Immature natural killer cell (primary cell): ENCODE measurements at regions not wholly inside any gene's neighbourhood (a gene's known extent, or its start where the extent isn't known, plus 50 kb on each side); places are given as distances from the start of the nearest gene placed in this dataset.

Source experiments
- DNase-seq, 3 donors: peaks; one replicate each; pipeline ENCODE4 v3.0.0; 2022; ENCODE audit warnings: mixed read lengths in 1 of 3
- H3K27ac Mint-ChIP-seq, 6 donors: one replicate each; pipeline ENCODE4 v1.8.0; 2020; ENCODE audit warnings: mixed read lengths in 6 of 6, mild to moderate bottlenecking in 5 of 6, inconsistent platforms in 4 of 6, moderate library complexity in 3 of 6
- H3K27me3 Mint-ChIP-seq, 3 donors: one replicate each; pipeline ENCODE4 v1.8.0; 2020 to 2021; ENCODE audit warnings: low read depth in 3 of 3, mild to moderate bottlenecking in 3 of 3, mixed read lengths in 3 of 3, moderate library complexity in 3 of 3, inconsistent platforms in 1 of 3
- H3K36me3 Mint-ChIP-seq, 3 donors: one replicate each; pipeline ENCODE4 v1.8.0; 2020; ENCODE audit warnings: mixed read lengths in 3 of 3, inconsistent platforms in 2 of 3, mild to moderate bottlenecking in 2 of 3
- H3K4me1 Mint-ChIP-seq, 2 donors: one replicate each; pipeline ENCODE4 v1.8.0; 2020; ENCODE audit warnings: inconsistent platforms in 2 of 2, mild to moderate bottlenecking in 2 of 2, mixed read lengths in 2 of 2, moderate library complexity in 1 of 2
- H3K4me3 Mint-ChIP-seq, 5 donors: one replicate each; pipeline ENCODE4 v1.8.0; 2020; ENCODE audit warnings: mild to moderate bottlenecking in 5 of 5, mixed read lengths in 5 of 5, inconsistent platforms in 3 of 5, moderate library complexity in 3 of 5
- H3K9me3 Mint-ChIP-seq, 6 donors: one replicate each; pipeline ENCODE4 v1.8.0; 2020; ENCODE audit warnings: mild to moderate bottlenecking in 6 of 6, mixed read lengths in 6 of 6, inconsistent platforms in 4 of 6, moderate library complexity in 3 of 6

GRCh38 chr6:140915551-140915950, 1217.2 kb upstream of the GJE1 start:
- Mint-ChIP-seq H3K9me3 (peaks cover 0 to 5% (median 0%) of the 10 kb centered on the region in 6 donors), H3K4me1 (no peaks in the 10 kb centered on the region), H3K27me3 (no peaks in the 10 kb centered on the region), H3K36me3 (no peaks in the 10 kb centered on the region), H3K4me3 (no peak overlapping the region), H3K27ac (no peak overlapping the region)
- no peak for DNase-seq

DNA sequence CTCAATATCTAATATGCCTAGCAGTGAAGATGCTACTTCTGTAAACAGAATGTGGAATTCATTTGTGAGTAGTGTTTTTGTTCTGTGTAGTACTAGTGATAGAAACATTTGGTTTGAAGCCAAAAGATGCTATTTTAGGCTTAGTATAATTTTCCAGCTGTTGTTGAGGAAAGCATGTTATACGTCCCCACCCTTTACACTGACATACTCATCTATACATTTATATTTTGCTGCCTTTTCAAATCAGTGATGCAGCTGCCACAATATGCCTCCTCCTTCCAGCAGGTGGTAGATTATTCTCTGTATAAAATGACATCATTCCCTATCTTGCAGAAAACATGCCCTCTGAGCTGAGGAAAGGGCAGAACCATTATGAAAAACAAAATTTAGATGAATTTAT, 1217.6 kb upstream of the GJE1 start:
- Mint-ChIP-seq H3K4me1 (no peaks in the 10 kb centered on the region), H3K36me3 (no peaks in the 10 kb centered on the region), H3K9me3 (peaks cover 0 to 3% (median 0%) of the 10 kb centered on the region in 6 donors), H3K4me3 (no peak overlapping the region), H3K27ac (no peak overlapping the region), H3K27me3 (no peaks in the 10 kb centered on the region)
- DNase-seq, result no peak

DNA sequence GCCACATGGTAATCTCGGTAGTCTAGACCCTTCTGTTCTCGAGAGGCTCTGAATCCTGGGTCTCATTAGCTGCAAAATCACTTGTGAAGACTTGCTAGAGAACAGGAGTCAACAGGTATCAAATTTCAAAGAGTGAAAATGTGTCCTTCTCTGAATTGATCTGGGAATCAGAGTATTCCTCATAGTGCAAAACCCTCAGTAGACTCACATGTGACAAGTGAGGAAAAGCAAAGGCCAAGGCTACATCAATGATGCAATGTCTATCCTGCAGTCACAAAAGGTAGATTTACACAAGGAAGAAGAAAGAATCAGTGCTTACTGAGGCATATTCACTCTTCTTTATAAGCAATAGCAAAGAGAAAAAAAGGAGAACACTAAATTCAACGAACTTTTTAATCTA, 1220.0 kb upstream of the GJE1 start:
- H3K27me3 Mint-ChIP-seq, result no peaks in the 10 kb centered on the region
- no peak for DNase-seq
- peaks cover 0 to 3% (median 0%) of the 10 kb centered on the region in 6 donors for H3K9me3 Mint-ChIP-seq
- H3K4me1 Mint-ChIP-seq, result no peaks in the 10 kb centered on the region
- H3K4me3 Mint-ChIP-seq, result no peak overlapping the region
- no peaks in the 10 kb centered on the region for H3K36me3 Mint-ChIP-seq
- H3K27ac Mint-ChIP-seq, result no peak overlapping the region

DNA sequence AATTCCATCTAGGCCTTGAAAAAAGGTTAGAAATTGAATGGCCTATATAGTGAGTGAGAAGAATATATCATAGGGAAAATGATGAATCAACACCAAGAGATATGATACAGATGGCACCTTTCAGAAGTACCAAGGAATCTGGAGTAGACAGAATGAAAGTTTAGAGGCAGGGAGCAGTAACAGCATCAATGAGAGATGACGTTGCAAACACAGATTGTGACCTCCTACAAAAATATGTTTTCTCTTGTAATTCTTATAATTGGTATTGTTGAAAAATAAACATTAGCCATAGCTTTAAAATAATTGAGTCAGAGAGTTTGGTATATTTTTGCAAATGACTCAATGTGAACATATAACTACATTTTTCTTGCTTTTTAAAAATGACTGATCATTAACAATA, 1223.1 kb upstream of the GJE1 start:
- no peaks in the 10 kb centered on the region for H3K36me3 Mint-ChIP-seq
- peaks cover 0 to 3% (median 0%) of the 10 kb centered on the region in 6 donors for H3K9me3 Mint-ChIP-seq
- H3K27ac Mint-ChIP-seq, result no peak overlapping the region
- H3K27me3 Mint-ChIP-seq, result no peaks in the 10 kb centered on the region
- no peak for DNase-seq
- no peak overlapping the region for H3K4me3 Mint-ChIP-seq
- no peaks in the 10 kb centered on the region for H3K4me1 Mint-ChIP-seq

DNA sequence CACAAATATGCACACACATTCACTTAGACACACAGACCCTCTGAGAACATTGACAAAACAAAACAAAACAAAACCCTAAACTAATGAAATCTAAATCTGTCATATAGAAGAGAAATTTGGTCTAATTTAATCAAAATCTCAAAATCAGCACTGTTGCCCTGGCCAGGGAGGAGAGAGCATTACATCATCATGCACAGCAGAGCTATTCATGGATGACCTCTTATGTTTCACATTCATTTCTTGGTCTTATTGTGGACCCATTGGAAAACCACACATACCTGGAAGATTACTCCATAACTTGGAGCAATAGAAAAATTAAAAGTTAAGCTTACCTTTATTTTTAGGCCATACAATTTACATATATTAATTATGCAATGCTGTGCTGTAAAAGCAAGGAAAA, 1223.6 kb upstream of the GJE1 start:
- Mint-ChIP-seq H3K36me3 (no peaks in the 10 kb centered on the region), H3K27me3 (no peaks in the 10 kb centered on the region), H3K4me3 (no peak overlapping the region), H3K9me3 (peaks cover 0 to 3% (median 0%) of the 10 kb centered on the region in 6 donors), H3K4me1 (no peaks in the 10 kb centered on the region), H3K27ac (no peak overlapping the region)
- no peak for DNase-seq

- Mint-ChIP-seq H3K27me3 (no peaks in the 10 kb centered on the region), H3K9me3 (peaks cover 0 to 3% (median 0%) of the 10 kb centered on the region in 6 donors), H3K27ac (no peak overlapping the region), H3K4me1 (no peaks in the 10 kb centered on the region), H3K36me3 (no peaks in the 10 kb centered on the region), H3K4me3 (no peak overlapping the region)
- no peak for DNase-seq
Measured at GRCh38 chr6:140908505-140908904, 1224.2 kb upstream of the GJE1 start.

DNA sequence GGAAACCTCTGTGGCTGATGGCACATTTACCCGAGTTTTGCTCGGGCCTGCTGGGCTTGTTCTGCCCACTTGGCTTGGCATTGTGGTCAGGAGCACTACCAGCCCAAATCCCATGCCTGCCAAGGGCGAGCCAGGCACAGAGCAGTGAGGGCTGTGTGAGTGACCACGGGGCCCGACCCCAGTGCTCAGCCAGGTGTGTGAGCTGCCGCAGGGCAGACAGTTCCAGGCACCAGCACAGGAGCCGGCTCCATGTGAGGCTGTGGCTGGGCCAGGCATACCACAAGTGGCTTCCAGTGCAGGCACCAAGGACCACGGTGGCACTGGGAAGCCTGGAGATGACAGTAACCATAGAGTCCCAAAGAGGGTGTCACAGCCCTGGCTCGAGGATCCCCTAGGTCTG, 1225.5 kb upstream of the GJE1 start:
- H3K4me1 Mint-ChIP-seq, result no peaks in the 10 kb centered on the region
- peaks cover 0 to 2% (median 0%) of the 10 kb centered on the region in 6 donors for H3K9me3 Mint-ChIP-seq
- H3K27me3 Mint-ChIP-seq, result peaks cover 0 to 2% (median 0%) of the 10 kb centered on the region in 3 donors
- DNase-seq, result no peak
- H3K27ac Mint-ChIP-seq, result no peak overlapping the region
- H3K4me3 Mint-ChIP-seq, result no peak overlapping the region
- no peaks in the 10 kb centered on the region for H3K36me3 Mint-ChIP-seq

GRCh38 chr6:140905724-140906123, 1227.0 kb upstream of the GJE1 start:
- Mint-ChIP-seq H3K9me3 (peaks cover 0 to 5% (median 0%) of the 10 kb centered on the region in 6 donors), H3K27ac (no peak overlapping the region), H3K4me3 (no peak overlapping the region), H3K36me3 (no peaks in the 10 kb centered on the region), H3K27me3 (peaks cover 1 to 2% (median 1%) of the 10 kb centered on the region in 3 donors), H3K4me1 (no peaks in the 10 kb centered on the region)
- DNase-seq, result no peak

DNA sequence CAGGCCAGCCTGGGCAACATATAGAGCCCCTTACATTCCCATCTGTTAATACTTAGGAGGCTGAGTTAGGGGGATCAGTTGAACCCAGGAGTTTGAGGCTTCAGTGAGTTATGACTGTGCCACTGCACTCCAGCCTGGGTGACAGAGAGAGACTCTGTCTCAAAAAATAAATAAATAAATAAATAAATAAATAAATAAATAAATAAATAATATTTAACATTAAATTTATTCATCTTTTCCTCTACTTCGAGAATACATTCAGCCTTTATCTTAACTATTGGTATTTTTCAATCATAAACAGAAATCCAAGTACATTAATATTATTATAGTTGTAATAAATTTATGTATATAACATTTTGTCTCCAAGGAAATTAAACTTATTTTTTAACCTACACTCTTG, 1227.7 kb upstream of the GJE1 start:
- H3K36me3 Mint-ChIP-seq, result no peaks in the 10 kb centered on the region
- H3K4me1 Mint-ChIP-seq, result no peaks in the 10 kb centered on the region
- no peak for DNase-seq
- H3K9me3 Mint-ChIP-seq, result peaks cover 0 to 5% (median 0%) of the 10 kb centered on the region in 6 donors
- H3K4me3 Mint-ChIP-seq, result no peak overlapping the region
- no peak overlapping the region for H3K27ac Mint-ChIP-seq
- peaks cover 1 to 2% (median 1%) of the 10 kb centered on the region in 3 donors for H3K27me3 Mint-ChIP-seq

- Mint-ChIP-seq H3K9me3 (peaks cover 0 to 6% (median 3%) of the 10 kb centered on the region in 6 donors), H3K4me3 (peak overlapping the region in 1 of 5 donors; percentile 40), H3K27ac (no peak overlapping the region), H3K4me1 (no peaks in the 10 kb centered on the region), H3K36me3 (no peaks in the 10 kb centered on the region), H3K27me3 (peaks cover 1 to 3% (median 1%) of the 10 kb centered on the region in 3 donors)
- no peak for DNase-seq
Measured at GRCh38 chr6:140897804-140898573, 1234.7 kb upstream of the GJE1 start.

GRCh38 chr6:140897349-140897748, 1235.4 kb upstream of the GJE1 start:
- no peak for DNase-seq
- Mint-ChIP-seq H3K4me3 (peak overlapping the region in 1 of 5 donors; percentile 15), H3K9me3 (peaks cover 0 to 6% (median 3%) of the 10 kb centered on the region in 6 donors), H3K36me3 (no peaks in the 10 kb centered on the region), H3K27ac (no peak overlapping the region), H3K27me3 (peaks cover 0 to 3% (median 3%) of the 10 kb centered on the region in 3 donors), H3K4me1 (no peaks in the 10 kb centered on the region)

DNA sequence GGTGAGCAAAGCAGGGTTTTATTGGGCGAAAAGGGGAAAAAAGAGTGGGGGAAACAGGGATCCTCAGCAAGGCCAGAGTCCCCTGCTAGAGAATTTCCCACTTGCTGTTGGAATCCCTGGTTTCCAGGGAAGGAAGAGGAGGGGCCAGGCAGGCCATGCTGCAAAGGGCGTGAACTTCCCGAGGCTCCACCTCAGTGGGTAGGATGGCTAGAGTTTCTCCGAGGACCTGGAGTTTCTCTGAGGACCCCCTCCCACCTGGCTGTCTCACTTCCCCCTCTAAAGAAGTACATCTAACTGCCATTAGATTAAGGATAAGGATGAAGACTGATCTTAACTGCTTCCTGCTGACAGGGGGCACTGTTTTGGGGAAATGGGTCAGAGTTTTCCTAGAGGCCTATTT, 1239.3 kb upstream of the GJE1 start:
- H3K36me3 Mint-ChIP-seq, result no peaks in the 10 kb centered on the region
- H3K9me3 Mint-ChIP-seq, result peaks cover 0 to 5% (median 2%) of the 10 kb centered on the region in 6 donors
- DNase-seq, result no peak
- no peak overlapping the region for H3K4me3 Mint-ChIP-seq
- peaks cover 0 to 2% (median 0%) of the 10 kb centered on the region in 3 donors for H3K27me3 Mint-ChIP-seq
- H3K4me1 Mint-ChIP-seq, result no peaks in the 10 kb centered on the region
- no peak overlapping the region for H3K27ac Mint-ChIP-seq

DNA sequence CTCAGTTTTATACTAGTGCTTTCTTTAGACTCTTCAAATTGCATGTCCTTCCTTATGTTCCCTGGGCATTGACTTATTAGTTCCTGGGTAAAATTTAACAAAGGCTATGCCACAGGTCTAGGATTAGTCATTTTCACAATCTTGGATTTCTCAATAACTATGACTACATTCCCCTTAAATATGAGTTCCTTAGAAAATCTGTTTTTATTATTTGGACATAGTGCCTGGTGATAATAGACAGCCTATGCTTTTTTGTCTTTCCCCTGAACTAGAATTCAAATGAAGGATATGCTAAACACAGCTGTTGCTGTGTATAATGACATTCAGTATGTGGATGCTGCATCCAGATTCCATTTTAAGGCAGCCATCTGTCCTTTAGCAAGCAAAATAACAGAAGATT, 1252.8 kb upstream of the GJE1 start:
- Mint-ChIP-seq H3K27me3 (peaks cover 0 to 2% (median 0%) of the 10 kb centered on the region in 3 donors), H3K27ac (no peak overlapping the region), H3K9me3 (peaks cover 0 to under 1% (median 0%) of the 10 kb centered on the region in 6 donors), H3K4me3 (no peak overlapping the region), H3K36me3 (no peaks in the 10 kb centered on the region), H3K4me1 (no peaks in the 10 kb centered on the region)
- DNase-seq, result no peak

DNA sequence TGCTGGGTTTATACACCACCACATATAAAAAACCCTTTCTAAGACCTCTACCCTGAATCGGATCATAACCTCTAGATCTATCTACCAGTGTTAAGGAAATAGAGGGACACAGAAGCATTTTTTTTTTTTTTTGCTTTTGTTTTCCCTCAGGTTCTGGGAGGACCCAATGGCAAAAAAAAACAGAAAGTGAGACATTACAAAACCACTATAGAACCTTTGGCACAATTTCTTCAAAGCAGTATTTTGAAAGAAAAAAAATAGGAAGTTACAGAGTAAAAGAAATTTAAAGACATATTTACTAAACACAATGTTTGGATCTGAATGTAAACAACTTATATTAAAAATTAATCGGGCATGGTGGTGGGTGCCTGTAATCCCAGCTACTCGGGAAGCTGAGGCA, 1258.7 kb upstream of the GJE1 start:
- no peak overlapping the region for H3K27ac Mint-ChIP-seq
- H3K27me3 Mint-ChIP-seq, result peaks cover 0 to 3% (median 0%) of the 10 kb centered on the region in 3 donors
- DNase-seq, result no peak
- H3K9me3 Mint-ChIP-seq, result peaks cover 0 to 5% (median 2%) of the 10 kb centered on the region in 6 donors
- no peaks in the 10 kb centered on the region for H3K36me3 Mint-ChIP-seq
- peaks cover 0 to 9% of the 10 kb centered on the region in 2 donors for H3K4me1 Mint-ChIP-seq
- H3K4me3 Mint-ChIP-seq, result no peak overlapping the region

DNA sequence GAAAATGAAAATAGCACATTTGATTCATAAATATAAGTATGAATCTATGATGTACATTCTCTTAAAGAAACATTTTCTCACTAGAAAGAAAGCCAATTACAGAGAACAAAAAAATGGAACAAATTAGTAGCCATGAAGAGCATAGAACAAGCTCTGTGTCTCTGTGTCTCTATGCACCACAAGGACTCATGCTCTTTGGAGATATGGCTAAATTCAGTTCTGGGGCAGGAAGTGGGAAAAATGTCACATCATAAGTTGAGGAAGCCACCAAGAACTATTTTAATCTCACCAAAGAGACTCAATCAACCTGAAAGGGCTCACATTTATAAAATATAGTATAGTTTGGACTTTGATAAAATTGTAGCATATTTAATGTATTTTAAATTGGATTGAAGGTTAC, 1259.8 kb upstream of the GJE1 start:
- Mint-ChIP-seq H3K27me3 (peaks cover 0 to 3% (median 2%) of the 10 kb centered on the region in 3 donors), H3K9me3 (peaks cover 0 to 6% (median 4%) of the 10 kb centered on the region in 6 donors), H3K36me3 (no peaks in the 10 kb centered on the region), H3K4me3 (no peak overlapping the region), H3K4me1 (peaks cover 0 to 9% of the 10 kb centered on the region in 2 donors), H3K27ac (no peak overlapping the region)
- no peak for DNase-seq
